Stimulated activated CD8-positive, alpha-beta memory T cell treated with anti-CD3 and anti-CD28 coated beads, Interleukin-4, amount 100 ng/mL, for 24 hours (primary cell): ENCODE measurements at regions not wholly inside any gene's neighbourhood (a gene's known extent, or its start where the extent isn't known, plus 50 kb on each side); places are given as distances from the start of the nearest gene placed in this dataset.

Experiments used
- DNase-seq: peaks from one replicate; pipeline ENCODE4 v3.0.0-alpha.2; 2020; ENCODE audit warnings: low read depth

DNA sequence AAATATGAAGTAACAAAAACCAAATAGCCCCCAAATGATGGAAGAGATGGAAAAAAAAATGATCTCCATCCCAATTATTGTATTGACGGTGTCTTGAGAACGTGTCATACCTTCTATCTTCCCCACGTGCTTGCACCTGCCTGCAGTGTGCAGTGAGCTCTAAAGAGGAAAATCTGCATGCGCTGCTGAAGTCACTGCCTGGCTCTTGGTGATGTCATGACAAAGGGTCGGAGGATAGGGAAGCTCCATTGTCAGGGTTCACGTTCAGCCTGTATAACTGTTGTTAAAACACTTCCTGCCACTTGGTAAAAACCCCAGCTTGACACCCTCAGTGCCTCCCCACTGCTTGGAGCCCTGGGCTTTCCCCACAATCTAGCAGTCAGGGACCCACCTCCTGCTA lies 549.2 kb upstream of the MKI67 start:
- DNase-seq: no peak

DNA sequence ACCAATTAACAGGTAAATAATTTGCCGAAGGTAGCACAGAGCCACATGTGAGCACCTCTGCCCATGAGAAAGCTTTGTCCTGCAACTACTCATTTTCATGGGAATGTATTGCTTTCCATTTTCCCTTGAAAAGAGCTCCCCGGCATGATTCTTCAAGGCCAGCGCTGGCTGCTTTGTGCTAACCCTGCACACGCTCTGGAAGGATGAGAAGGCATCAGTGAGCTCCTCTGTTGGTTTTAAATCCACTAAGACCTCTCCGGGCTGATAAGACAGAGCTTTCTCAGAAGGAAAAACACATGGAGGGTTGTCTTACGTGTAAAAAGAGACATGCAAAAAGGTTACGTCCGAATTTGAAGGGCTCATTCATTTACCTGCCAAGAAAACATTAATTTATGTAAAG lies 553.9 kb upstream of the MKI67 start:
- DNase-seq: no peak

DNA sequence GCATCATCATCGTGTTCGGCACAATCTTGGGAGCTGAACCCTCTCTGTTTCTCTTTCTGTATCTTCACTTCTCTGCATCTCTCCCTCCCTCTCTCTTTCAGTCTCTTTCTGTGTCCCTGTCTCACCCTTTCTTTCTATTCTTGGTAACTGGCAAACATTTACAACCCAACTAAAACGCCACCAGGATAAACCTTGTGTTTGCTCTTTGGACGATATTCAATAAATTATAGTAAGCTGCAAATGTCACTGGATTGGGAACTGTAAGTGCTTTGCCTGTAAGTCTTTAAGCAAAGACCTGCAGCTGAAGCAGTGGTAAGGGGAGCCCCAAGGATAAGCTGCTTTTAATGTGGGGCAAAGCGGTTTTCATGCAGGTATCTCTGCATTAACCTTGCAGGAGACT lies 558.0 kb upstream of the MKI67 start:
- no peak for DNase-seq

DNA sequence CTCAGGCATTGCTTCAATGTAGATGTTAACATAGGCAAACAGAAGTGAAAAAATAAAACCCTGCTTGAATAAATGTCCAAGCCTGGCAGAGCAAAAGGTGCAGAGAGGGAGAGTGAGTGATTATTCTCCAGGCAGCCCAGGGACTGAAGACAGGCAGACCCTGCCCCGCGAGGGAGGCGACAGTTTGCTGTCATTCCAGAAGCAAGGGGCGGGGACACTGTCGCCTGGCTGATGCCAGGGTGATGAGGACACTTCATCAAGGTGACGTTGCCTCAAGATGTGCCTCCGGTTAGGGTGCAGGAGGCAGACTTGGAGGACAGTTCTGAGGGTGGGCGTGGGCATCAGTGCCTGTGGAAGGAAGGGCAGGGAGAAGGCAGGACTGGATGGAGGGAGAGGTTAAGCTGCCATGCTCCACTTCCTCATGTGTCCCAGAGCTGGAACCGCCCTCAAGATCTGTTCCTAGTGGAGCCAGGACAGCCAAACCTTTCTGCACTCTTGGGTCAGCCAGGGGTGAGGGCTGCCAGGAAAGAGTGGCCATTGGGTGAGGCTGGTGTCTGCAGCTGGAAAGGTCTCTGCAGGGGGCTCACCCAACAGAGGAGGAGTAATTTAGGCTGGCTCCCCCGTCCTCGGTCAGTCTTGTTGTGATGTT lies 560.5 kb upstream of the MKI67 start:
- no peak for DNase-seq

DNA sequence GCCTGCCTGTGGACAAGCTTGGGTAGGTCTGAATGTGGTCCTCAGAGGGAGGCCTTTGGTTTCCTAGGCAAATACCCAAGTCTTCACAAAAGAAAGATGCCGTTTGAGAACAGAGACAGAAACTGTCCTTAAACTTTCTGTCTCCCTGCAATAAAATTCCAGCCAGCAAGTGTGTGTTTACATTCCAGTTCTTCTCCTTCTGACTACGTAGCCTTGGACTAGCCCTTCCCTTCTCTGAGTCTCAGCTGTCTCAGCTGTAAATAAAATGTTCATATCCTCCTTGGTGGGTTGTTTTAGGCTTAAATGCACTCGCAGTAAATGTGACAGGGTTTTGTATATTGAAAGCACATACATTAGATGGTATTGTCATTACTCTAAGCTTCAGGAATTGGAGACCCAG lies 561.2 kb upstream of the MKI67 start:
- DNase-seq: no peak

DNA sequence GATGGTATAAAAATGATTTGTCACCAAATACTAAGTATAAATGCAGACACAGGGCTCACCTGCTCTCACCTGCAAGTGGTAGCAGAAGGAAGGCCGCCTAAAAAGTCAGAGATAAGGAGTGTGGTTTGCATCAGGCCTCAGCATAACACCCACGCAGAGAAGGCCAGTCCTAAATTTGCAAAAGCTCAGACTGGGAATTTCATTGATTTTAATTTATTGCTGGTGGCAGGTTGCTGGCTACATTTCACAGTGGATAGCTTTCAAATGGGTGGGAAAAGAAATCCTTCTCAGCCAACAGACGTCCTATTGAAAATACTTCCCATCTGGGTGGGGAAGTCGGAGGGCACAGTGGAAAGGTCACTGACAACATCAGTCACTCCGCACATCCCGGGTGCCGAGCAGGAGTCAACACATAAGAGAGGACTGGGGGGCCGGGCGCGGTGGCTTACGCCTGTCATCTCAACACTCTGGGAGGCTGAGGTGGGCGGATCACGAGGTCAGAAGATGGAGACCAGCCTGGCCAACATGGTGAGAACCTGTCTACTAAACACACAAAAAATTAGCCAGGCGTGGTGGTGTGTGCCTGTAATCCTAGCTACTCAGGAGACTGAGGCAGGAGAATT lies 561.8 kb upstream of the MKI67 start:
- no peak for DNase-seq

DNA sequence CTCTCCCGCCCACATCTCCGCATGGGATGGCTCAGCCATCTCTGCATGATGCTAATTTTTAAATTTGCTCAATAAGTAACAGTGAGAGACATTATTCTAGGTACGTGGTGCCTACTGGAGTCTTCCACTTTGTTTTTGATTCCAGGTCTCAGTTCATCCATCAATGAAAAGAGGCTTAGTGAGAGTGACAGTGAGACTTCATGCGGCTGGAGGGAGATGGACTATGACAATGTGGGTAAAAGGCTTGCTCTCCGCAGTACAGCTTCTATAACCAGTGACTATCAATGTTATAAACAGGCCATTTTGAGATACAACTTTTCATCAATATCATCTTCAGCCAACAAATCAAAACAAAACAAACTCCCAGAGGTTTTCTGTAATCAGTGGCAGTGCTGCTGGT lies 563.4 kb upstream of the MKI67 start:
- no peak for DNase-seq

DNA sequence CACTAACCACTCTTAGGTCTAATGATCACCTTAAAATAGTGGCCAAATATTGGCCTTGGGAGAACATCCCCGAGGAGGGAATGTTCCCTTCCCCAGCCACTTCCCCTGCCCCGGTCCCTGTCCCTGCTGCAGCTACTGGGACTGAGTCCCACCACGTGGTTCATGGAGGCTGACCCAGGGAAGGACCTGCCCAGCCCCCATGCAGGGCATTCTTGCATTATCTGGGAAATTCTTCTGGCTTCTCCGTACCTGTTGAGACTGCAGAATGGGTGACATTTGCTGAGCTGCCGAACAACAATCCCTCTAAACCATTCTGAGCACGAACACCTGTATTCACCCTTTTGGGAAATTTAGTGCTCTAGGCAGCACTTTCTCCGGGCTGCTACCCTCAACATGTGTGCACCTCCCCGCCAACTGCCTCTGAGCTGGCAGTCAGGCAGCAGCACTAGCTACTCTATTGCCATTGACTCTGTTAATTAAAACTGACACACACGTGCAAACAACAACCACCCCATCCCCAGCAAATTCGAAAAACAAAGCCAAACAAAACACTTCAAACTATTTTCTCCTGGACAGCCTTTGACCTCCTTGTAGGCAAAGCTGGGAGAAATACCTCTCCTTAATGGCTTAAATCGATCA lies 567.4 kb upstream of the MKI67 start:
- DNase-seq: no peak

DNA sequence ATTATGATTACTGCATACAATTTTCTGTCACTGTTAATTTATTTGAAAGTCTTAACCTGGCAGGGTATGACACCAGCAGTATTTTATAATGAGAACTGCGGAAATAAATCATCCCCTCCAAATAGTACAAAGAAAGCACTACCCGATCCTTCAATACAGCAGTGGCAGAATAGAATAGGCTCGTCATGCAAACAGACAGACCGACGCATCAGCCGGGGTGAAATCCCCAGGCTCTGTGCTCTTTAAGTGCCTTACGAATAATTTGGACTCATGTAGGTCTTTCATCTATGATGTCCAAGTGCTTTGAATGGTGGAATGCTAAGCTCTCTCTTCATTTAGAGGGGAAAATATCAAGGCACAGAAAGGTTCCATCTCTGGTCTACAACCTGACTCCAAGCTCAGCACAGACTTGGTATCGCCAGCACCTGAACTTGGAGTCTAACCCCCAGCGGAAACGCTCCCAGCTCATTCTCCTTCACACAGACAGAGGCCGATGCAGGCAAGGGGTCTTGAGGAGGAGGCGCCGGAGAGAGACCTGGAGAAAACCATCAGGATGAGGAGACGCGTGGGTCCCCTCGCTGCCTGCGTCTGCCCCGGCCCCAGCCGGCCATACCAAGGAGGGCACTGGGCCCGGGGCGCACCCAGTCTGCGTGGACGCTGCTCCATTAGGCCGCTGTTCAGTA lies 568.1 kb upstream of the MKI67 start:
- no peak for DNase-seq

DNA sequence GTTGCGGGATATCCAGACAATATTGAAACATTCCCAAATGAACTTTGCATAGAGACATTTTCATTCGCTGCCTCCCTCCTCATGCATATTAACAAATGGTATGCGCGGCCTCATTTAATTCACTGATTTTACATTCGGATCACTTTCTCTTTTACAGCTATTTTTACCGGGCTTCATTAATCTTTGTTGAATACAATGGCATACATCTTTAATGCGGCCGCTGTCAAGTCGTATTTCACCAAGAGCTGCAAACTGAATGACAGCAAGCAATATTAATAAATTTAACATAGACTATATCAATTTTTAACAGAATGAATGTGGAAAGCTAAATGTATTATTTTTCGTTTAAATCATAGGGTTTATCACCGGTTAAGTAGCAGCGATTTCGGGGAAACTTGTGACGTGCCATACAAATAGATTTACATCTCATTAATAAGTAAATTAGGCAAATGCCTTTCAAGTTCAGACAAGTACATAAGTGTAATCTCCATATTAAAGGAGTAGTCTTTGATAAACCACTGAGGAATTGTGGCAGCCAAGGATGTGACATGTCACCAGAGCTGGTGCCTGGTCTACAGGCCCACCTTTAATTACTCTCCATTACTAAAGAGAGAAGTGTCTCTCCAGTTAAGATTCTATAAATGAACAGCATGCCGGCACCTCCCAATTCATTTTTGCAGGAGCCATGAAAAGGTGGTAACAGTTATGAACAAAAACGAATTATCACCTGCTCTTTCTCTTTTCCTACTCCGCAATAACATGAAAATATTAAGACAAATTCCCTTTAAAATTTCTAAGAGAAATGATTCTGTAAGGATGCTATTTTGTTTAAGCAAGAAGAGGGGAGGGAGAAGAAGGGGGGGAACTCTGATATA lies 568.9 kb upstream of the MKI67 start:
- no peak for DNase-seq

DNA sequence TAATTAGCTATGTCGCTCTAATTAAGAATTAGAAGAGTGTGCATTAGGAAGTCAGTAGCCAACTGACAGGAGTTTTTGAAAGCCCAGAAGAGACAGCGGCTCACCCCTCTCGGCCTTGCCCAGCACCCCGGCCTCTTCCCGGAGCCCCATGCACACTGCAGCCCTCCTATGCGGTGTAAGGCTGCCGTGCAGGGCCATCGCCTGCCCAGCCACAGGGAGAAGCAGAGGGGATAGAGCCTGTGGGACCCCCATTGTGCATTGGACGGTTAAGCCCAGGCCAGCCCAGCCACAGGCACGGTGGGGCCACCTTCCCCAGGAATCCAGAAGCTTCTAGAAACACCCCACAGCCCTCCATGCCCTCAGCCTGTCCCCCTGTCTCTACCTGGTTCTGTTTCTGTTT lies 569.7 kb upstream of the MKI67 start:
- no peak for DNase-seq

DNA sequence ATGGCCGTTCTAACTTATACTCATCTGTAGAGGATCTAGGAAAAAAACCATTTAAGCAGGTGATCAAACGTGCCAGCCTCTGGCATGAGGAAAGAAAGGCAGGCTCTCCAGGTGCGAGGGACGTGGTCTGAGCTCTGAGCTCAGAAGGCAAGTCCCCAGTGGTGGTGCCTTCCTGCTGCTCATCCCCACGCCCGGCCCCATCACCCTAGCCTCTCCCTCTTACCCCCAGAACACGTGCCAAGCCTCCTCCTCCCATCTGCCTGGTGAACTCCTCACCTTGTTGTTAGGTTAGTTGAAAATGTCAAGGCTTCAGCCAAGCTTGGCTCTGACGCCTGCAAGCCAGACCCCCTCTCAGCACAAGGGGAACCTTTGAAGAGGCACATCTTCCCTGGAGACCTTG lies 571.2 kb upstream of the MKI67 start:
- DNase-seq: no peak

DNA sequence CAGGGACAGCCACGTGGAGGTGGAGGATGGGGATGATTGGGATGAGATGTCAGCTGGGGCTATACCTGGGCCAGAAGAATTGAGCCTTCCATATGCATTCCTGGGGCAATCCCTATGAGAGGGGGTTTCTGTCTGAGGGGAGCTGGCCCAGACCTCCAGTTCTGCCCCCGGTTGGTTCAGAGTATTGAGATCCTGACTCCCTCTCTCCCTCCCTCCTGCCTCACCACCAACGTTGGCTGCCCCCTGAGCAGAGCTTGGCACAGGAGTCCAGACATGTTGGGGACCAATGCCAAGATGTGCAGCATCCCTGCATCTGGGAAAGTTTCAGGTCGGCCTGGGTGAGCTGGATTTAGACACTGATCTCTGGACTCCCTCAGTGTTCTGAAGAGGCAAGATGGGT lies 575.2 kb upstream of the MKI67 start:
- no peak for DNase-seq

DNA sequence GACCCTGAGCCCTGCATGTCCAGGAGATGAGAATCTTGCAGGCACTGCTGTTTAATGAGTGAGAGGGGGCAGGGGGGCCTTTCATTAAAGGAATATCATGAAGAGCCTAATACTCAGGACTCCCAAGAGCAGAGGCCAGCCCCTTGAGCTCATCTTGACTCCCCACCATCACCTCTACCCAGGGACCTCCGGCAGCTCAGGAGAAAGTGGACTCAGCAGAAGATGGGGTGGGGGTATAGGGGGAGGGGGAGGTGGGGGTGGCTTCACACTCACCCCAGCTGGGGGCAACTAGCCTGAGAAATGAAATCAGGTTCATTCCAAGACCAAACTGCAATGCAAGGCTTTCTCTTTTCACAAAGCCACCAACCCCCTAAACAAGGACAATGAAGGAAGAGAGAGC lies 575.6 kb upstream of the MKI67 start:
- DNase-seq: no peak

DNA sequence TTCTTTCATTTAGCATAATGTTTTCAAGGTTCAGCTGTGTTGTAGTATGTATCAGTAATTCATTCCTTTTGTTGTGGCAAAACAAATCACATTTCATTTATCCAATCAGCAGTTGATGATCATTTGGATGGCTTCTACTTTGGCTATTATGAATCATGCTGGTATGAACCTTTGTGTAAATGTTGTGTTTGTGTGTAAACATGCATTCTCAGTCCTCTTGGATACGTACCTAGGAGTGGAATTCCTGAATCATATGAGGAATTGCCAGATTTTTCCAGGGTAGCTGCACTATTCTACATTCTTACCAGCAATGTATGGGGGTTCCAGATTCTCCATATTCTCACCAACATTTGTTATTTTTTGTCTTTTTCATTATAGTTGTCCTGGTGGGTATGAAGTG lies 578.5 kb upstream of the MKI67 start:
- DNase-seq: no peak

DNA sequence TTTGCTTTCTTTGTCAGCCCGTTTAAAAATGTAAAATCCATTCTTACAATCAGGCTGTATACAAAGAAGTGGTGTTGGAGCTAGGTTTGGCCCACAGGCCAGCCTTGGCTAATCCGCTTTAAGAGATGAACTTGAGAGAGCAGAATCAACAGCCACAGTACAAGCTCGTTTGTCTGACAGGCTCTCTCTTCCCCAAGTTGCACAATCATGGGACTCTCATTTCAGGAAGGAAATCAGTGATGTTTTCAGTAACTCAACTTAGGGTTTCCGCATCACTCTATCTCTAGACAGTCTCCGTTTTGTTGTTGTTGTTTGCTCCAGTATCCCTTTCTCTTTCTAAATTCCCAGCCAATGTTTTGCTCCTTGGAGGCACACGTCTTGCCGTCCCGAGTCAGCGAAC lies 582.0 kb upstream of the MKI67 start:
- DNase-seq: no peak

DNA sequence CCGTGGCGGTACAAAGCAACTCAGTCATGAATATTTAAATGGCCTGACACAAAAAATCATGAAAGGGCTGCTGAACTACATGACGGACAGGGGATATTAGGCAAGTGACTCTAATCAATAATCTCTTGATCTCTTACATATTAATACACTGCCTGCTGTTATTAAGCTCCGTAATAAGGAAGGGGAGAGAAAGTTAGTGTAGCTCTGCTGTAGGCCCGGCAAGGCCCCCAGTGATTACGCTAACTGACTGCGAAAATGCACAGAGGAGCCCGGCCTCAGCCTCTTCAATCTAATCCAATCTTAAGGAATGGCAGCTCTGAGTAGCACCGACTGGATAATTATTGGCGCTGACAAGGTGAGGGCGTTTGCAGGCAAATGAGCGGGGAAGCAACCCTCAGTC lies 583.5 kb upstream of the MKI67 start:
- no peak for DNase-seq

DNA sequence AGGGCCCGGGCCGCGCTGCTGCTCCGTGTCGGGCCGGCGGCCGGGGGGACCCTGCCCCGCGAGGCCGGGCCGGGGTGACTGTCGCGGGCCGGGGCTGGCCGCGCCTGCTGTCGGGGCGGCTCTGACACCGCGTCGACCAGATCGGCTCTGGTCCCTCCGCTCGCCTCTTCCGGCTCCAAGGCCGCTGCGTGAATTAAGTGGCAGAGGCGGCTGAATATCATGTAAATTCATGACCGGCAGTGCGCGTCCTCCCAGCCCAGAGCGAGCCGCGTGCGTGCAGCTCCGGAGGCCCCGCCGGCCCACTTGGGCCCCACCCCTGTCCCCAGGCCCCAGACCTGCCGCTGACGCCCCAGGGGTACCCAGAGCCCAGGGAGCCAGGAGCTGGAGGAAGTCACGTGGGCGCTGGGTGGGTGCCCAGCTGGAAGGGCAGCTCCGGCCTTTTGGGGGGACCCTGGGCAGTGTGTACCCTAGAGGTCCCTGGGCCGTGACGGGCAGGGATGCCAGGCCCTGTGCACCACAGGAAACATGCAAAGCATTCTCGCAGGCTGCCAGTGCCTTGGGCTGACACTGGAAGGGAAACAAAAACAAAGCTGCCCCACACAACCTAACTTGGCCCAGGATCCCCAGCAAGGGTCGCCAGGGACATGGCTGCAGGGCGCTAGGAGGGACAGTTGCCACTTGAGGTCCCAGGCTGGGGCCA lies 584.0 kb upstream of the MKI67 start:
- DNase-seq: no peak

DNA sequence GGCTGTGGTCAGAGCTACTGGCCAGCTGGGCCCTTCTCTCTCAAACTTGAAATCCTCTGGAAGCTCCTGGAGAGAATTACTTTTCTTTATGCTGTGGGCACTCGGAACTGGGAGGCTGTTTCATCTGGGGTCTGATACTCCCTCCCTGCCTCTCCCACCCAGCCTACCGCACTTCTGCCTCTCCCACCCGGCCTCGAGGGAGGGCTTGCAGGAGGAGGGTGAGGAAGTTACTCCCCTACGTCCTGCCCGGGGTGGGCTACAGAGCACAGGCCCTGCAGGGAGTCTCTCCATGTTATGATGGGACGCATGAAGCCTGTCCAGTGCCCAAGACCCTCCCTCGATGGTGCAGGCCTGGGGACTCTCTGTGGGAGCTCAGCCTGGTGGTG lies 584.6 kb upstream of the MKI67 start:
- DNase-seq: no peak

DNA sequence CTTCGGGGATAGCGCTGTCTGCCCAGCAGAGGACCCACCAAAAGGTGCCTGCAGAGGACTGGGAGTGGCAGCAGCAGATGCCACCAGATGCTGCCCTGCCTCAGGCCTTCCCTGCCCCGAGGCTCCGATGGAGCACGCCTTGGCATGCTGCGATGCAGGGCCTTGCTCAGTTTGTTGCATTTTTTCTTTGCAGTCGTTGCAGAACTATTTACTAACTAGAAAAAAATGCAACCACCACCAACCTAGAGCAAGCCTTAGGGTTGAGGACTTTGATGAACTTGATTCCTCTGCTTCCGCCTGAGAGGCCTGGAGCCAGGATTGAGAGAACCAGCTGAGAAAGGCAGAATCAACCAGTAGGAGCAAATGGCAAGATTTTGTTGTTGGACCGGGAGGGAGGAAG lies 585.6 kb upstream of the MKI67 start:
- DNase-seq: no peak

DNA sequence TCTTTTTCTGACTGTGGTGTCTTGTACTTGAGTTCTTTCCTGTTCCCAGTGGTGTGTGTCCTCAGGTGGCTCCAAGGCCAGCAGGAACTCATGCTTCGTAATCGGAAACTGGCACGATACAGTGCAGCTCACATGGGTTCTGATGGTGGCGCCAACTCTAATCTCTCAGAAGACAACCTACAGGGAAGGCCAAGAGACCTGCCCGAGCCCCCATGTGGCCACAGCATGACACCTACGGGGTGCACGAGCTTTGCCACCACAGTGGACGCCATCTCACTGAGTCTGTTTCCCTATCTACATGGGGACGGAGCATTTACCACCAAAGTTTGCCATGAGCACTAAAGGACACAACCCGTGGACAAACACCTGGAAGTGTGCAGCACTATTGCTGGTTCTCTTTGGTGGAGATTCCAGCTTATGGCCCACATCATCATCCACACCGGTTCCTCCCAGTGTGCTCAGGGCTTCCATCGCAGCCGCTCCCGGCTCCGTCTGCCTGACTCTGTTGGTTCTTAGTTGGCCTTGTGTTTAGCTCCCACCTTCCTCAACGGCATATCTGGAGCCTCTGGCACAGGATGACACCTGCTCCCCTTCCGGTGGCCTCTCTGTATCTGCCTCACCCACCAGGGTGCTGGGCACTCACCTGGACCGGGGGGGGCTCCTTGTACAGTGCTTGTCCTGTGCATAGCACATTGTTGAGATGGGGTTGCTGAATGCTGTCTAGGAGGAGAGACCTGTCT lies 586.6 kb upstream of the MKI67 start:
- DNase-seq: no peak
